ENCODE measurements at regions not wholly inside any gene's neighbourhood (a gene's known extent, or its start where the extent isn't known, plus 50 kb on each side); places are given as distances from the start of the nearest gene placed in this dataset.
"Not testable (repeated sequence)": the region's sequence is repeated elsewhere in the genome, so short reads cannot be mapped to it uniquely, and the experiment has no call there.

GRCh38 chr9:108247391-108247790 is 608.4 kb downstream of the ACTL7B start:
- not testable (repeated sequence) for TF ChIP-seq CTCF (IDR thresholded peaks at IDR 0.05; ENCODE audit: low read depth, low read length); EZH2phosphoT487 (IDR thresholded peaks at IDR 0.05; ENCODE audit: low read depth)
